HepG2 (cell line): ENCODE measurements at regions not wholly inside any gene's neighbourhood (a gene's known extent, or its start where the extent isn't known, plus 50 kb on each side); places are given as distances from the start of the nearest gene placed in this dataset.

Source experiments
- ATAC-seq: fragments of 200-7000 bp; cut with Tn5 transposase; 3 replicates; pipeline ENCODE4 v1.9.1; 2020; ENCODE audit warnings: mild to moderate bottlenecking, moderate library complexity
- BruUV-seq: library from RNA; stranded (reverse); fragments of 400-500 nt; replicated peaks from 2 replicates; lab custom pipeline; 2021; lab: Mats Ljungman, UMichigan
- CTCF ChIA-PET: fragments of 300-600 bp; formaldehyde crosslinking; extraction: SDS; loops from one replicate; lab custom pipeline; 2021; ENCODE audit warnings: low total read pairs, inconsistent platforms, low intra/inter-chr PET ratio; lab: Yijun Ruan, JAX
- POLR2A ChIA-PET: fragments of 350-600 bp; sonication (Branson Sonifier 250); formaldehyde crosslinking; loops from one replicate; lab custom pipeline; 2020; ENCODE audit warnings: antibody characterized with exemption, inconsistent platforms; lab: Yijun Ruan, JAX
- DNase-seq: peaks from one replicate; pipeline ENCODE4 v3.0.0-alpha.2; 2015; ENCODE audit warnings: low spot score
- FAIRE-seq: peaks from 3 replicates; lab custom pipeline; 2011; peaks lifted over from hg19 to GRCh38; lab: Jason Lieb, UNC
- H2AFZ ChIP-seq: one replicate; pipeline ENCODE4 v1.6.1; 2011; ENCODE audit warnings: low read length, inconsistent platforms
- H3K27ac ChIP-seq: fragments of 300-600 bp; 3 replicates; pipeline ENCODE4 v1.8.0; 2011; ENCODE audit warnings: mixed run types, mild to moderate bottlenecking, mixed read lengths, low read length, inconsistent platforms; ENCODE audit not compliant: insufficient read depth; ENCODE audit errors: extremely low read length
- H3K27me3 ChIP-seq, 2 experiments: fragments of 200-600 bp in 1 of 2; 2 replicates in 1 of 2; 3 replicates in 1 of 2; pipeline versions ENCODE4 v1.6.0 to v1.8.0; 2011; ENCODE audit warnings: low read length in 2 of 2, mild to moderate bottlenecking in 2 of 2, moderate library complexity in 2 of 2, inconsistent platforms in 1 of 2; ENCODE audit not compliant: insufficient read depth in 2 of 2, control insufficient read depth in 1 of 2
- H3K36me3 ChIP-seq, 2 experiments: fragments of 200-600 bp in 1 of 2; replicated peaks in 1 of 2; 2 replicates in 1 of 2; 3 replicates in 1 of 2; pipeline versions ENCODE4 v1.5.1 to v1.8.0; 2011; ENCODE audit warnings: low read length in 2 of 2, inconsistent platforms in 1 of 2; ENCODE audit not compliant: insufficient read depth in 2 of 2, control insufficient read depth in 1 of 2
- H3K4me1 ChIP-seq: 2 replicates; pipeline ENCODE4 v1.5.1; 2012; ENCODE audit warnings: low read length, inconsistent platforms; ENCODE audit not compliant: insufficient read depth
- H3K4me2 ChIP-seq: 2 replicates; pipeline ENCODE4 v1.6.0; 2011; ENCODE audit warnings: low read depth, low read length, inconsistent platforms
- H3K4me3 ChIP-seq, 3 experiments: fragments of 200-600 bp in 1 of 3; sonication (generic), shearing (Covaris generic) in 1 of 3; replicated peaks in 1 of 3; 2 replicates each; pipeline ENCODE4 v1.5.1; 2011 to 2016; ENCODE audit warnings: low read length in 3 of 3, inconsistent platforms in 2 of 3, low read depth in 2 of 3, mild to moderate bottlenecking in 2 of 3, control low read depth in 1 of 3, mixed read lengths in 1 of 3; ENCODE audit not compliant: insufficient read depth in 1 of 3
- H3K79me2 ChIP-seq: one replicate; pipeline ENCODE4 v1.6.1; 2011; ENCODE audit warnings: low read length, inconsistent platforms; ENCODE audit not compliant: insufficient read depth
- H3K9ac ChIP-seq: 2 replicates; pipeline ENCODE4 v1.6.0; 2011; ENCODE audit warnings: mild to moderate bottlenecking, low read depth, low read length, inconsistent platforms; ENCODE audit not compliant: insufficient read depth
- H3K9me3 ChIP-seq: 2 replicates; pipeline ENCODE4 v1.5.1; 2012; ENCODE audit warnings: mild to moderate bottlenecking, low read length
- H4K20me1 ChIP-seq: 2 replicates; pipeline ENCODE4 v1.6.0; 2011; ENCODE audit warnings: inconsistent platforms, mild to moderate bottlenecking, low read length, moderate library complexity; ENCODE audit not compliant: insufficient read depth
- PAXIP1 ChIP-seq: sonication (generic); formaldehyde crosslinking; conservative IDR thresholded peaks from 2 replicates; pipeline ENCODE4 v1.4.0; 2020; ENCODE audit warnings: mild to moderate bottlenecking, missing genetic modification reagents, moderate library complexity
- SYNCRIP ChIP-seq: fragments of 200-400 bp; formaldehyde crosslinking; IDR thresholded peaks from 2 replicates; pipeline ENCODE4 v1.6.1; 2018; ENCODE audit warnings: mild to moderate bottlenecking, low read depth, low read length; ENCODE audit not compliant: insufficient read depth
- ZFP82 ChIP-seq: sonication (generic); formaldehyde crosslinking; IDR thresholded peaks from 2 replicates; pipeline ENCODE4 v1.5.1; 2020; ENCODE audit warnings: mild to moderate bottlenecking, missing genetic modification reagents, borderline replicate concordance
- ZFY ChIP-seq: sonication (generic); formaldehyde crosslinking; IDR thresholded peaks from 2 replicates; pipeline ENCODE4 v1.4.0; 2020; ENCODE audit warnings: missing genetic modification reagents
- ZNF24 ChIP-seq: fragments of 450-650 bp; IDR thresholded peaks from 2 replicates; pipeline ENCODE4 v1.6.1; 2017; ENCODE audit warnings: antibody characterized with exemption, mild to moderate bottlenecking
- ZNF44 ChIP-seq: sonication (generic); formaldehyde crosslinking; IDR thresholded peaks from 2 replicates; pipeline ENCODE4 v1.5.1; 2020; ENCODE audit warnings: mild to moderate bottlenecking, missing genetic modification reagents
- ZNF589 ChIP-seq: sonication (generic); formaldehyde crosslinking; conservative IDR thresholded peaks from 2 replicates; pipeline ENCODE4 v1.8.0; 2022; ENCODE audit warnings: mild to moderate bottlenecking, moderate library complexity, missing genetic modification reagents
- ZNF720 ChIP-seq: sonication (generic); formaldehyde crosslinking; IDR thresholded peaks from 2 replicates; pipeline ENCODE4 v1.4.0; 2020; ENCODE audit warnings: missing genetic modification reagents
- WGBS: methylation state at CpG from one replicate; pipeline ENCODE4 v1.1.6; 2017; ENCODE audit warnings: low lambda C conversion rate; 5-methylcytosine and 5-hydroxymethylcytosine counted together
- in situ Hi-C: cut with HindIII; loops from 2 replicates; pipeline ENCODE4 v1.10.0; 2017; ENCODE audit warnings: low pct_unique_long_range_greater_than_20kb; ENCODE audit not compliant: extremely low pct_ligation_motif_present
- intact Hi-C: fragments of 100-400 bp; cut with micrococcal nuclease; formaldehyde crosslinking; loops from one replicate; pipeline ENCODE4 v1.10.0; 2022; ENCODE audit not compliant: unreplicated experiment

GRCh38 chr5:27257696-27258095 is 219.3 kb upstream of the CDH9 start:
- no peaks in the 10 kb centered on the region for H3K36me3 ChIP-seq
- in situ Hi-C loops = no loop called here
- WGBS = 5% methylated on average over 3 of the region's 3 CpGs
- no peak overlapping the region for H3K27ac ChIP-seq
- TF ChIP-seq SYNCRIP = no peak
- no peak for TF ChIP-seq ZNF44 (CRISPR knock-in tag)
- no peak for TF ChIP-seq ZNF720
- no peak for TF ChIP-seq ZFP82 (CRISPR knock-in tag)
- TF ChIP-seq ZNF589 (CRISPR knock-in tag) = no peak
- no peak for TF ChIP-seq PAXIP1 (CRISPR knock-in tag)
- TF ChIP-seq ZNF24 = no peak
- no peak for TF ChIP-seq ZFY (CRISPR knock-in tag)
- ATAC-seq (no peak), FAIRE-seq (no peak), DNase-seq (no peak)
- intact Hi-C loops = no loop called here
- no peaks in the 10 kb centered on the region for H3K27me3 ChIP-seq
- H3K9me3 ChIP-seq = peaks cover 8% of the 10 kb centered on the region
- H3K9ac ChIP-seq = no peak overlapping the region
- POLR2A ChIA-PET = no interaction called here
- no TSS peak for BruUV-seq
- H3K4me3 ChIP-seq = no peak overlapping the region
- no peak overlapping the region for H2AFZ ChIP-seq
- no peaks in the 10 kb centered on the region for H3K79me2 ChIP-seq
- CTCF ChIA-PET = no interaction called here
- no peak overlapping the region for H3K4me2 ChIP-seq
- H4K20me1 ChIP-seq = no peaks in the 10 kb centered on the region
- no peaks in the 10 kb centered on the region for H3K4me1 ChIP-seq
